GM18909 (cell line): ENCODE measurements at regions not wholly inside any gene's neighbourhood (a gene's known extent, or its start where the extent isn't known, plus 50 kb on each side); places are given as distances from the start of the nearest gene placed in this dataset.

Experiments
- ATAC-seq: cut with Tn5 transposase; IDR thresholded peaks from one replicate; pipeline ENCODE4 v1.9.1; 2021; ENCODE audit warnings: mild to moderate bottlenecking; ENCODE audit not compliant: unreplicated experiment, poor library complexity

- ATAC-seq: no peak
Measured at GRCh38 chr15:94177112-94177511, 54.2 kb upstream of the MCTP2 start.

GRCh38 chr15:94175420-94175819 lies 55.9 kb upstream of the MCTP2 start:
- ATAC-seq: no peak

- peak; percentile 95 for ATAC-seq
Measured at GRCh38 chr15:94174399-94174802, 57.0 kb upstream of the MCTP2 start.

GRCh38 chr15:94168250-94168649 lies 63.1 kb upstream of the MCTP2 start:
- no peak for ATAC-seq

- no peak for ATAC-seq
Measured at GRCh38 chr15:94164971-94165370, 66.4 kb upstream of the MCTP2 start.

GRCh38 chr15:94164202-94164807 lies 67.1 kb upstream of the MCTP2 start:
- no peak for ATAC-seq

- ATAC-seq: no peak
Measured at GRCh38 chr15:94162939-94163338, 68.4 kb upstream of the MCTP2 start.

- ATAC-seq: no peak
Measured at GRCh38 chr15:94154255-94154654, 77.1 kb upstream of the MCTP2 start.

GRCh38 chr15:94145046-94145445 lies 86.3 kb upstream of the MCTP2 start:
- no peak for ATAC-seq

- ATAC-seq: no peak
Measured at GRCh38 chr15:94141802-94142201, 89.6 kb upstream of the MCTP2 start.

- no peak for ATAC-seq
Measured at GRCh38 chr15:94135486-94136147, 95.7 kb upstream of the MCTP2 start.

- no peak for ATAC-seq
Measured at GRCh38 chr15:94131875-94132274, 99.5 kb upstream of the MCTP2 start.

GRCh38 chr15:94130504-94130903 lies 100.9 kb upstream of the MCTP2 start:
- no peak for ATAC-seq

- no peak for ATAC-seq
Measured at GRCh38 chr15:94127006-94127405, 104.4 kb upstream of the MCTP2 start.

GRCh38 chr15:94125698-94126097 lies 105.7 kb upstream of the MCTP2 start:
- no peak for ATAC-seq

- ATAC-seq: no peak
Measured at GRCh38 chr15:94125156-94125555, 106.2 kb upstream of the MCTP2 start.

- no peak for ATAC-seq
Measured at GRCh38 chr15:94122516-94122915, 108.8 kb upstream of the MCTP2 start.

- ATAC-seq: peak; percentile 100
Measured at GRCh38 chr15:94119923-94120775, 111.2 kb upstream of the MCTP2 start.

- no peak for ATAC-seq
Measured at GRCh38 chr15:94119298-94119811, 112.0 kb upstream of the MCTP2 start.

- no peak for ATAC-seq
Measured at GRCh38 chr15:94110476-94111130, 120.8 kb upstream of the MCTP2 start.

- ATAC-seq: no peak
Measured at GRCh38 chr15:94107652-94108051, 123.7 kb upstream of the MCTP2 start.
